ENCODE measurements at regions not wholly inside any gene's neighbourhood (a gene's known extent, or its start where the extent isn't known, plus 50 kb on each side); places are given as distances from the start of the nearest gene placed in this dataset.

DNA sequence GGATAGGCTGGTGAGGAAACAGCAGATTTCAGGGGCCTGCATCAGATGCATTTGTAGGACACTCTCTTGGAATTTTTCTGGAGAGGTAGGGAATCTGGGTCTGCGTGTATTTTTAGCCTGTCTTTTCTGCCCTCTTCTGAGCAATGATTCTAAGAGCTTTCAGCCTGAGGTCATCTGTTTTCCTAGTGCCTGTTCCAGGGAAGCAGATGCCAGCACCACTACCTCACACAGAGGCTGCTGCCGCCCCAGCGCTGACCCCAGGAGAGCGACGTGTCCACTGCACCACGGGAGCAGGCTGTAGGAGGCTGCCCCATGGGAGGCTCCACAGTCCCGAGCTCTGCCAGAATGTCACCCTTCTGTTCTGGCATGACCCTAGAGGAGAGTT lies 316.5 kb downstream of the CYP26B1 start:
- Histone ChIP-seq H3K36me3 (no peaks in the 10 kb centered on the region), H3K4me2 (no peak overlapping the region), H3K9ac (no peak overlapping the region), H4K20me1 (ENCODE audit: low read depth) (no peaks in the 10 kb centered on the region), H3K27me3 (no peaks in the 10 kb centered on the region), H2AFZ (replicated peaks) (no peak overlapping the region), H3K79me2 (ENCODE audit: low read depth) (no peaks in the 10 kb centered on the region), H3K27ac (no peak overlapping the region), H3K4me3 (no peak overlapping the region), H3K9me3 (ENCODE audit: low read depth) (no peaks in the 10 kb centered on the region), H3F3A (ENCODE audit: low read depth) (no peaks in the 10 kb centered on the region), H3K4me1 (no peaks in the 10 kb centered on the region)
- no peaks in the 10 kb centered on the region for H3K36me3 Mint-ChIP-seq
- no peaks in the 10 kb centered on the region for H3K27me3 Mint-ChIP-seq (ENCODE audit: insufficient read depth, low read depth)
- H3K9me3 Mint-ChIP-seq: no peaks in the 10 kb centered on the region
- DNase-seq (ENCODE audit: low spot score): no peak
- no peak overlapping the region for H3K4me3 Mint-ChIP-seq
- peaks cover 3% of the 10 kb centered on the region for H3K4me1 Mint-ChIP-seq
- no peak overlapping the region for H3K27ac Mint-ChIP-seq
- TF ChIP-seq EZH2 (IDR thresholded peaks at IDR 0.05): no peak
- TF ChIP-seq EZH2phosphoT487 (IDR thresholded peaks at IDR 0.05): no peak
- TF ChIP-seq, protein P1, sequence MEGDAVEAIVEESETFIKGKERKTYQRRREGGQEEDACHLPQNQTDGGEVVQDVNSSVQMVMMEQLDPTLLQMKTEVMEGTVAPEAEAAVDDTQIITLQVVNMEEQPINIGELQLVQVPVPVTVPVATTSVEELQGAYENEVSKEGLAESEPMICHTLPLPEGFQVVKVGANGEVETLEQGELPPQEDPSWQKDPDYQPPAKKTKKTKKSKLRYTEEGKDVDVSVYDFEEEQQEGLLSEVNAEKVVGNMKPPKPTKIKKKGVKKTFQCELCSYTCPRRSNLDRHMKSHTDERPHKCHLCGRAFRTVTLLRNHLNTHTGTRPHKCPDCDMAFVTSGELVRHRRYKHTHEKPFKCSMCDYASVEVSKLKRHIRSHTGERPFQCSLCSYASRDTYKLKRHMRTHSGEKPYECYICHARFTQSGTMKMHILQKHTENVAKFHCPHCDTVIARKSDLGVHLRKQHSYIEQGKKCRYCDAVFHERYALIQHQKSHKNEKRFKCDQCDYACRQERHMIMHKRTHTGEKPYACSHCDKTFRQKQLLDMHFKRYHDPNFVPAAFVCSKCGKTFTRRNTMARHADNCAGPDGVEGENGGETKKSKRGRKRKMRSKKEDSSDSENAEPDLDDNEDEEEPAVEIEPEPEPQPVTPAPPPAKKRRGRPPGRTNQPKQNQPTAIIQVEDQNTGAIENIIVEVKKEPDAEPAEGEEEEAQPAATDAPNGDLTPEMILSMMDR (IDR thresholded peaks at IDR 0.05): no peak

DNA sequence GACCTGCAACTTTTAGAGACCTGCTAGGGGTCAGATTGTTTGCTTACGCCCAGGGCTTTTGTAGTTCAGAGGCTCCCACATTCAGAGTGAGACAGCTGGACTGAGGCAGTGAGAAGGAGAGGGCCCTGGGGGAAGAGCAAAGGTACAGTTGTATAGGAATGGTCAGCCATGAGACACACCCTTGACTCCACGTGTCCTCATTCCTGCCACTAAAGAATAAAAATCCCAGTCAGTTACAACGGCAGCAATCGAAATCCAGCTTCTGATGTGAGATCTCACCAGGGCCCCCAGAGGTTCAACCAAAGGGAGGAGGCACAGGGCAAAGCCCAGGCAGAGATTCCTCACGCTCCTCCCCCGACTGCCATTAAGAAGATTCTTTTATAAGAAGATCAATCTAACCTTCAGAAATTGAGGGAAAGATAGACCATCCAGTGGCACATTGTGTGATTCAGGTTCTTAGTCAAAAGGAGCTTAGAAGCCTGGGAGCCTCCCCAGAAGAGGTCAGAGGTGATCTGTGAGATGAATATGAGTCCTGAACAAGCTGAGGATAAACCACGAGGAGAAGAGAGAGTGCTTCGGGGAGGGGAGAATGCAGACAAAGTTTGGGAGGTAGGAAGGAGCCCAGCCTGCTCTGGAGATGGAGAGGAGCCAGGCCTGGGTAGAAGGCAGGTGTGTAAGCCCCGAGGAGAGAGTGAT lies 317.0 kb downstream of the CYP26B1 start:
- no peaks in the 10 kb centered on the region for H3K4me1 ChIP-seq
- H4K20me1 ChIP-seq (ENCODE audit: low read depth): no peaks in the 10 kb centered on the region
- Mint-ChIP-seq H3K27ac (no peak overlapping the region), H3K9me3 (no peaks in the 10 kb centered on the region), H3K4me1 (peaks cover 3% of the 10 kb centered on the region), H3K36me3 (no peaks in the 10 kb centered on the region), H3K4me3 (no peak overlapping the region), H3K27me3 (ENCODE audit: insufficient read depth, low read depth) (no peaks in the 10 kb centered on the region)
- DNase-seq (ENCODE audit: low spot score): no peak
- no peaks in the 10 kb centered on the region for H3K79me2 ChIP-seq (ENCODE audit: low read depth)
- no peak overlapping the region for H3K27ac ChIP-seq
- no peaks in the 10 kb centered on the region for H3F3A ChIP-seq (ENCODE audit: low read depth)
- TF ChIP-seq EZH2 (IDR thresholded peaks at IDR 0.05) (no peak), EZH2phosphoT487 (IDR thresholded peaks at IDR 0.05) (no peak)
- TF ChIP-seq, protein P1 (IDR thresholded peaks at IDR 0.05): no peak
- H3K9ac ChIP-seq: no peak overlapping the region
- no peaks in the 10 kb centered on the region for H3K36me3 ChIP-seq
- H2AFZ ChIP-seq (replicated peaks): no peak overlapping the region
- H3K4me2 ChIP-seq: no peak overlapping the region
- no peaks in the 10 kb centered on the region for H3K9me3 ChIP-seq (ENCODE audit: low read depth)
- H3K4me3 ChIP-seq: no peak overlapping the region
- H3K27me3 ChIP-seq: no peaks in the 10 kb centered on the region

DNA sequence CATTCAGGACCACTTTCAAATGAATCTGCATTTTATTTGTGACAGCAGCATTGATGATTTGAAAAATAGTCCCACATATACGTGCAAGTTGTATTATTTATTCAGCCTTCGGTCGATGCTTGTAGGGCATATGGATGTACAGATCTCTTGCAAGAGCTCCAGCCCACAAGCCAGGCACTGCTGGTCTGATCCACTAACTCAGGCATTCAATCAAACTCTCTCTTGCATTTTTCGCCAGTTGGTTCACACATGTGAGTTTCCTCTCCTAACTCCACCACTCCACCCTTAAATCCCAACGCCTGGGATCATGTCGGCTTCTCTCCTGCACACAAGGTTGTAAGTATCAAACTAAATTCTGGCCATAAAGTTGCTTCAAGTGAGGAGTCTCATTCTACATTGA lies 318.7 kb downstream of the CYP26B1 start:
- no peak overlapping the region for H3K27ac Mint-ChIP-seq
- TF ChIP-seq EZH2phosphoT487 (IDR thresholded peaks at IDR 0.05): no peak
- TF ChIP-seq, protein P1 (IDR thresholded peaks at IDR 0.05): no peak
- no peak for TF ChIP-seq EZH2 (IDR thresholded peaks at IDR 0.05)

More for the DNA sequence above, 318.7 kb downstream of the CYP26B1 start:
- H3K4me2 ChIP-seq: no peak overlapping the region
- H3K9ac ChIP-seq: no peak overlapping the region
- H3K36me3 ChIP-seq: no peaks in the 10 kb centered on the region
- H3K27me3 Mint-ChIP-seq (ENCODE audit: insufficient read depth, low read depth): no peaks in the 10 kb centered on the region
- no peaks in the 10 kb centered on the region for H4K20me1 ChIP-seq (ENCODE audit: low read depth)
- no peaks in the 10 kb centered on the region for H3K79me2 ChIP-seq (ENCODE audit: low read depth)
- no peak overlapping the region for H3K27ac ChIP-seq
- H3K27me3 ChIP-seq: no peaks in the 10 kb centered on the region
- no peaks in the 10 kb centered on the region for H3K36me3 Mint-ChIP-seq
- no peaks in the 10 kb centered on the region for H3F3A ChIP-seq (ENCODE audit: low read depth)
- H3K4me1 ChIP-seq: no peaks in the 10 kb centered on the region
- peaks cover 3% of the 10 kb centered on the region for H3K4me1 Mint-ChIP-seq
- H3K4me3 Mint-ChIP-seq: no peak overlapping the region
- no peak overlapping the region for H3K4me3 ChIP-seq
- no peak for DNase-seq (ENCODE audit: low spot score)
- H3K9me3 ChIP-seq (ENCODE audit: low read depth): peaks cover 4% of the 10 kb centered on the region
- peaks cover 2% of the 10 kb centered on the region for H3K9me3 Mint-ChIP-seq
- H2AFZ ChIP-seq (replicated peaks): no peak overlapping the region

Data from neural progenitor cell (in vitro differentiated cells).